ENCODE measurements at regions not wholly inside any gene's neighbourhood (a gene's known extent, or its start where the extent isn't known, plus 50 kb on each side); places are given as distances from the start of the nearest gene placed in this dataset.

DNA sequence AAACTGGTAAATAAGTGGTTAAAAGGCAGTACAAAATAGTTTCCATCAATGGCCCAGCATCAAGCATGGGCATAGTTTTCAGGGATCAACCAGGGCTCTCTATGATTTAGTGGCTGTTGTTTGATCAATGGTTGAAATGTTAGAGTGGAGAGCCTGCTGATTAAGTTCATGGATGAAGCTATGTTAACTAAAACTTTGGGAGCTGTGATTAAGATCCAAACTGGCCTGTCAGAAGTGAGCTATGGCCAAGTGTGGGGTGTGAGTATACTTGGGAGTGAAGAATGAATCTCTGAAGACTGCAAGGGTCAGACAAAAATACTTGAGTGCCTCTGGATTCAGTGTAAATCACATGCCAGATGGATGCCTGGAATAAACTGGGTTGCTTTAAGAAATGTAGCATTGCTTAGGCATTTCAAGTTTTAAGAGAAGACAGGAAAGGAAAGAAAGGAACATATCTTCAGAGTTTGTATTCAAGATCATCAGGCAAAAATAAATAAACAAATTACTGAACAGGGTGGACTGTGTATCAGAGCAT, 422.2 kb upstream of the ADAMTS9 start:
- DNase-seq, result no peak

DNA sequence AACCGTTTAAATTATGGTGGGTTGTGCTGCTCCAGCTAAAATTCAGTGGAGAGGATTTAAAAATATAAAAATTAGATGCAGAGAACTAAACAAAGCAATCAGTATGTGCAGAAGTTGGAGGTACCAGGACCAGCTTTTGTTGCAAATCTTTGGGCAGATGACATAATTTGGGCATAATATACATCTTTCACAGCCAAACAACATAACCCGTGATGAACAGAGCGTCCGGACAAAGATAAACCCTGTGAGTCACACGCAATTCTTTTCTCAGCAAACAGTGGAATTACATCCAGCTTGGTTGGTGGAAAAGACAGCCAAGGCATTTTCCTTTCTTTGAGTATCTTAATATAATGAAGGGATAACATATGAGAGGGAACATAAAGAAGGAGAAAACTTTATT, 419.4 kb upstream of the ADAMTS9 start:
- DNase-seq, result no peak

DNA sequence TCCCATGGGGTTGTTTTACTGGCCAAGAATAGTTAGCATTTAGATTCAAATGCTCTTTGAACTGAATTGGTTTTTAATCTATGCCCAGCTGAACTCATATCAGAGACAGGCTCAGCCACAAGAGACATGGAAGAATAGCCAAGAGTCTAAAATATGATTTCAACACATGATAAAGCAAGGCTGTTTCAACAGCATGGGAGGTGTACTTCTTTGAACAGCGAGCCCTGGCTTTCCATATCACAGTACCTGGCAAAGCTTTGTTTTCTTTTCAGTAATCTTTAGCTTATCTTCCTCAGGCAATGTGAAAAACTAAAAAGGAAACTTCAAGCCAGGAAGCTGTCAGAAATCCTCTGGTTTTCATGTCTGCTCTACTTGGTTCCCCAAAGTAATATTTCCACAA, 413.6 kb upstream of the ADAMTS9 start:
- DNase-seq, result no peak

DNA sequence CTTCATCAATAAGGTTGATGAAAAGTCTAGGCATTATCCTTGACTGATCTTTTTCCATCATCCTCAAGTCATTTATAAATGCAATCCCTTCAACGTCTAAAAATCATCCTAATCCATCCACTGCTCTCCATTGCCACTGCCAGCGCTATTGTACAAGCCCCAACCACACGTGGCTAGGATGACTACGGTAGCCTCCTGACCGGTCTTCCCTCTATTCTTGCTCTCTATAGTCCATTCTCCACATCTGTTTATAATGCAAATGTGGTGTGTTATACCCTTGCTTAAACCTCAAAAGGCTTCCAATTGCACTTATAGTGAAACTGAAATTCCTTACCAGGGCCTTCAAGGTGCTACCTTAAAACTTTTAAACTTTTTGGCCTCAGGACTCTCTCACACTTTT, 410.6 kb upstream of the ADAMTS9 start:
- no peak for DNase-seq

DNA sequence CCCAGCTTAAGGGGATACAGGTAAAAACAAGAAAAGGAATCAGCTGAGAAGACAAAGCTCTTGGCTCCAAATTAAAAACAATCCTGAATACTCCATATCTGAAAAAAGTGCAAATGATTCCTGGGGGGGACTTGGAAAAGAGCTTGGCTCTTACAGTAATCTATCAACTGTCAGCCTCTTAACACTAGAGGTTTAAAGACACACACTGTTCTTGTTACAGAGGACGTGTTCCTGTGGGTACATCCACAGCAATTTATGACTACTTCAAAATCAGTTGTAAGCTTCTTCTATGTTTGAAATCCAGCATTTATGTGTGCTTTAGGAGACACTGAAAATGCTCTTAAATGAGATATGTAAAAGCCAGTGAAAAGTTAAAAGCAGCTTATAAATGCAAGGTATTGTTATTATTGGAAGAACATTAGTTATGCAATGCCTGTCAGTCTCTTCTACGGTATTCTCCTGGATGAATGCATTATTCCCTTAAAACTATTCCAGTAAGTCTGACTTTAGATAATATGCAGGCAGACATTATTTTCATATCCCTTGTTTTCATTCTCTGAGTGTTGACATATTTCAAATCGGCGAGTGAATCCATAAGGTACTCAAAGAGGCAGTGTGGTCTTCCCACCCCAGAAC, 408.4 kb upstream of the ADAMTS9 start:
- no peak for DNase-seq

DNA sequence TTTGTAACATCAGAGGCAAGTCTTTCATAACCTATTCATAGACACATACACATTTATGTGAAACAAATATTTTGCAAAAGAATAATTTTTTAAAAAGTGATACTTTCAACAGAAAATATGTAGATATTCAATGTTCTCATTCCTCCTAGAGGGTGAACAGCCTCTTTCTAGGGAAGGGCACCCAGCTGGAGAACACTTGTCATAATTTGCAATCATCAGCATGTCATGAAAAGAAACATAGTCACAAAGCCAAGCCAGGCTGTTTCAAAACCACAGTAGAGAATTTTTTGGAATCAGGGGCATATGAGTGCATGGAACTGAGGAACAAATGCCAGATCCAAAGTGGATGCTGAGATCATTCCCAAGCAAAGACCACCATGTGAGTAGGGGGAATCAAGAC, 406.9 kb upstream of the ADAMTS9 start:
- DNase-seq, result no peak

DNA sequence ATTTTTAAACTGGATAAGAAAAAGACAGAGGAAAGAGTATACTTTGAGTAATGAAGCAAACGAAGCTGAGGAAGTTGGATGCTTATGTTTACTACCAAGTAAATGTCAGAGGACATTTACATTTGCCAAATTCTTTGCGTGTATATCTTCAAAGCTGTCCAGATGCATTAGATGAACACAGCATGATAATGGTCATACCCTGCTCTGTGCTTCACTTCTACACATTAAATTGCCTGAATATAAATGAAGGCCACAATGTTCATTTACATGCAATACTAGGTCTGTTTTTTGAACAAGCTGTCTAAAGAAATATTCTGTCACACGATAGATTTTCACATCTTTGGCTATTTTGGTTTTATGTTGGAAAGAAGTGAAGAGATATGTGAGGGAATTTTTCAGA, 405.8 kb upstream of the ADAMTS9 start:
- DNase-seq, result no peak

DNA sequence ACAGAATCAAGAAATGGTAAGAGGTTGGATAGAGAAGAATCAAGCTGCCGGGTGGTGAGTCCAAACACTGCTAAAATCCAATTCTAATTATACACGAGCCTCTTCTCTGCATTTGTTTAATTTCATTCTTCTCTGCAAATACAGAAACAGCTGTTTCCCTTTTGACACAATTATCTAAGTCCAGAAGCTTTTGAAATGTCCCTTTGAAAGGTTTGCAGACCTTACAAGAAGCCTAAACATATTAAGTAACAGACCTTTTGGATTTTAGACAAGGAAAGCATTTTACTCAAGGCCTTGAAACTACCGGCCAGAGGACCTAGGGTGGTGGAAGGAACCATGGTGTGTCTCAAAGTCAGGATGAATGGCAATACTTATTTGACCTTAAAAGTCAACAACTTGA, 403.8 kb upstream of the ADAMTS9 start:
- DNase-seq, result no peak

DNA sequence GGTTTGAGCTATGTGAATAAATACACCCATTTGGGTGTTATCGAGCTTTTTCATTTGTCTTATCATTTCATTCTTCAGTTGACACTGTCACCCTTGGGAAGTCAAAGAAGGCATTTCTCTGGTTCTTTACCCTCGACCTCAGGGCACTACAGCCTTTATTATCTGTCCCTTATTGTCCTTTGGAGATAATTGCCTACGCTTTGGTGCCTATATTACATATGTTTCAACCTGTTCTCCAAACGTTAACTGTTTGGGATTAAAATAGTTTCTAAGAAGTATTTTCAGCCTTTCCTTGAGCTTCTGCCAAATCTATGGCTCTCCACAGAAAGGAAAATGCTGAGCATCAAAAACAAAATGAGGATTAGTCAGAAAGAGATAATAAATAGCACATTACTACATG, 395.4 kb upstream of the ADAMTS9 start:
- DNase-seq, result no peak

DNA sequence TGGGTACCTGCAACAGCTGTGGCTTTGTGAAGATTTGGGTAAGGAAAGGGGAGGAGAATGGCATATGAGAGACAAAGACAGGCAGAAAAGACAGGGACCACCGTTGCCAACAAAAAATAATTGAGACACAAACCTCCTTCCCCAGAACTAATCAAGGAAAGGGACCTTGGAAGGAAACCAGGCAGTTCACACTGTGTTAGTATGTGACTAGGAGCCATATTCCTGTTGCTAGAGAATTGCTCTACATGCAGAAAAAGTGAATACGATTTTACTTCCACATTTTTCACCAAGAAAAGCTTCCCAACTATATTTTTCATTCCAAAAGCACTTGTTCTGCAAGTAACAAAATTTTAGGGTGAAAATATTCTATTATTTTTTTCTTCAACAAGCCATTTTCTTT, 393.7 kb upstream of the ADAMTS9 start:
- DNase-seq, result no peak

DNA sequence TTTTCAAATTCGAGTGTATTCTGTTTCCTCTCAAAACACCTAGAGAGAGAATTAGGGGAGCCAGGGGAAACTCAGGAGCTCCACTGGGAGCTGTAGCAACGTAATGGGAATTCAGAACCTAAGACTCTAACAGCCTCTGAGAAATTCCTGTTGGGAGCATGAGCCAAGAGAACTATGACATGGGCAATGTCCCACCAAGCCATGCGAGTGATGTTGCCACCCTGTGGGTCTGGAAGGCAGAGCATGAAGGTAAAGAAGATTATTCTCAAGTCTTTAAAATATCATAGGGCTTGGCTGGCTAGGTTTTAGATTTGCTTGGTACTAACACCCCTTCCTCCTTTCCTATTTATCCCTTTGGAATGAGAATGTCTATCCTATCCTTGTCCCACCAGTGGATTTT, 392.6 kb upstream of the ADAMTS9 start:
- no peak for DNase-seq

DNA sequence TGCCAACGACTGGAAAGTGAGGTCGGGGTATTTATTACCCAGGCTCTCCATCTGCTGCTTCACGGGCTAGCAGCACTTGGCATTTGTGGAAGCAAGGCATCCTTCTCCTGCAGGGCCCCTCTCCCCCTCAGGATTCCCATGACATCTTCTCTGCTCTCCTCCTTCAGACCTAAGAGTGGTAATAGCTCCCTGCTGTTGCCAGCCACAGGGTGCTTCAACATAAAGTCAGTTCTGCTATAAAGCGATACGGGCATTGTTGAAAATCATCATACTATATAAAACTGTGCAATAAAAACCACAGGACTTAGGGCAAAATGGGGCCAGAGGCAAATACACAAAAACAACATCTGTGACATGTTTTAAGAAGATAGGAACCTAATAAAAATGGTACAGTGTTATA, 391.8 kb upstream of the ADAMTS9 start:
- DNase-seq, result no peak

DNA sequence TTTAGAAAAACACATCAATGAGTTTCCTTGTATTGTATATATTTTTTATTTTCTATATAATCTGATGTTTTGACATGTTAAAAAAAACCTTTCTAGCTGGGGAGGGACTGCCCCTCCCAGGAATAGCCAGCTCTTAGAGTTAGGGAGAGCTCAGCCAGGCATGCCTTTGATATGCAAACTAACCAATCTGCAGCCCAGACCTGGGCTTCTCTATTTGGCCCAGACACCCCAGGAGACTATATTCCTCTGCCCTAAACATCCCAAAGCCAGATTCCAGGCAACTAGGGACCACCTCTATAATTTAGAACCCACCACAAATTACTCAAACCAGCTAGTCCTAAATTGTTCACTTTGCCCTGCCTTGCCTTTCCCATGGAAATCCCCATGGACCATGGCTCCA, 390.9 kb upstream of the ADAMTS9 start:
- DNase-seq, result no peak

DNA sequence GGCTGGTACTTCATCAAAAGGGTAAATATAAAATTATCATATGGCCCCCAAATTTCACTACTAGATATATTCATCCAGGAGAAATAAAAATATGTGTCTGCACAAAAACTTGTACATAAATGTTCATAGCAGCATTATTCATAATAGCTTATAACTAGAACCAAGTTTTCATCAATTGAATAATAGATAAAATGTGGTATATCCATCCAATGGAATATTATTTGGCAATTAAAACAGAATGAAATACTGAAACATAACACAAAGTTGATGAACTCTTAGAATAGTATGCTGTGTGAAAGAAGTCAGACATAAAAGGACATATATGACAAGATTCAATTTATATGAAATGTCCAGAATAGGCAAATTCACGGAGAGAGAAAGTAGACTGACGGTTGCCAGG, 389.3 kb upstream of the ADAMTS9 start:
- DNase-seq, result no peak

DNA sequence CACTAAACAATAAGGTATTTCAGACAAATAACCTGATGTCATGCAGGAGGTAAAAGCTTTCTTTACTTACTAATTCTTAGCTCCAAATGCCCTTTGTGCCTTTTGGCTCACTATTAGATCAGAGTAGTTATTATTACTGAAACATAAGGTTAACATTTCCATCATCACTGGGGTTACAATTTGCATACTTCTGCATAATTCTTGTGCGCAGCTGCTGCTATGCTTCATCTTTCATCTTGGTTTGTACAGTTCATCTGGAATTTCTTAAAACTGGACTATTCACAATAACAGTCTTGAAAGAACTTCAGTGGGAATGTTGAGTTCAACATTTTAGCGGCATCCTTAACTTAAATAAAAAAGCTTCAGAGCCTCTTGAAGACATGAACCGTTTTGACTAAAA, 383.2 kb upstream of the ADAMTS9 start:
- DNase-seq, result no peak

DNA sequence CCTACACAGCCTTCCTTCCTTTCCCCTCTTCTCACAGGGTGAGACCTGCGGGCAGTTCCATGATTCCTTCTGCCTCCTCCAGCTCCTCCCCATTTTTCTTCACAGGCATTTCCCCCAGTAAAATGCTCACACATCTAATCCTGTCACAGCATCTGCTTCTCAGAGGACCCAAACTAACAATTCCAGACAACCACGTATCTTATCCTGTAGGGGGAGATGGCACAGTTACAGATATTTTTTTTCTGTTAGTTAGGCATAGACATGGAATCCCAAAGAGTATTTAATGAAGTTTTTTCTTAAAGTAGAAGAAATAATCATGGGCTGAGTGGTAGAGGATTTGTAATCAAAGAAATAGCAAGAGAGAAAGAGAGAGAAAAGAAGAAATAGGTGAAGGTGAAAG, 373.1 kb upstream of the ADAMTS9 start:
- no peak for DNase-seq

DNA sequence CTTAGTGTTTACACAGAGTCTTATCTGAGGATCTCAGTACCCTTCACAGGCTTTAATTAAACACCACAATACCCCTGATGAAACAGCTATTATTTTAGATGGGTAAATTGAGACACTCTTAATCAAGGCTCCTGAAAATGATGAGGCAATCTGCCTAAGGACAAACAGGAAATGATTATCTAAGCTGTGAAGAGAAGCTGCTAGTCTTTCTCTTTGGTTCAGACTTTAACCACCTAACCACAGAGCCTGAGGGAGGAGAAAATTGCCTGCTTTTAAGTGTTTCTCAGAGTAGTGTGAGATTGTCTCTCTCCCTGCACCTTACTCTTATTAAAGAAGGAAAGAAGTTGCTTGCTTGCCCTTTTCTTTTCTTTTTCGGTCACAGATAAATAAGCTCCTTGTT, 364.3 kb upstream of the ADAMTS9 start:
- no peak for DNase-seq

DNA sequence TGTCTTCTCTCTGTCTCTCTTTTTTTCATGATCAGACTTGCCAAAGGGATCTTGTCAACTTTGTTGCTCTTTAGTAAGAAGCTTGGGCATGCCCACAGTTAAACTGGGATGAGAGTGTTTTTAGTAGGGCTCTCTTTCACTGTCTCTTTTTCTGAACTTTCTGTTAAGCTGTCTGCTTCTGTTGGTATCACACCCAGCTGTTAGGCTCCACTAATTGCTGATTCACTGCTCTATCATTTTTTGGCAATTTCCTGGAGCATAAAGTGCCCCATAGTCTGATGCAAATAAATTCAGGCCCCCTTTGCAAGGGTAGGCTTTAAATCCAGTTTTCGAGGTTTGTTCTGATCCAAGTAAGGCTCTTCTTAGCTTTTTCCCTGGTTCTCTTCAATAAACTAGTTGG, 360.4 kb upstream of the ADAMTS9 start:
- no peak for DNase-seq

DNA sequence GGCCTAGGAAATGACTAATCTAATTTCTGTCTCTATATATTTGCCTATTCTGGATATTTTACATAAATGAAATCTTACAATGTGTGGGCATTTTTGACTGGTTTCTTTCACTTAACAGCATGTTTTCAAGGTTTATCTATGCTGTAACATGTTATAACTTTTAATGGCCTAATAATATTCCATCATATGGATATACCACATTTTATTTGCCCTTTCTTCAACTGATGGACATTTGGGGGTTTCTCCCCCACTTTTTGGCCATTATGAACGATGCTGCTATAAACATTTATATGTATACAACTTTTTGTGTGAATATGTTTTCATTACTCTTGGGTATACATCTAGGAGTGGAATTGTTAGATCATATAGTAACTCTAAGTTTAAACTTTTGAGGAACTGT, 357.3 kb upstream of the ADAMTS9 start:
- DNase-seq, result no peak

DNA sequence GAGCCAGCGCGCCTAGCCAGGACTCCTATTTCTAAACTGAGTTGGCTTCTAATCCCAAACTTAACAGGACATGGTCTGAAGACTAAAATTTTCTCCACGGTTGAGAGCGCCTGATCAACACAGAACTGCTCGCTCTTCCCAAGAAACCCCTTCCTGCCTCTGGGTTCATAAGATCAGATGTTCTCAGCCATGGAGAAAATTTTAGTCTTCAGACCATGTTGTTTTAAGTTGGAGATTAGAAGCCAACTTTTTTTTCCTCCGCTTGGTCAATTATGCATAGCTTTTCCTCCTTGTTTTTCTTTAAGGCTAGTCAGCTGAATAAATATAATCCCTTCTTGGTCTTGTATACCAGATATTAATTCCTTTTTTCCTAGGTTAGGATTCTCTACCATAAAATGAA, 356.6 kb upstream of the ADAMTS9 start:
- DNase-seq, result no peak

DNA sequence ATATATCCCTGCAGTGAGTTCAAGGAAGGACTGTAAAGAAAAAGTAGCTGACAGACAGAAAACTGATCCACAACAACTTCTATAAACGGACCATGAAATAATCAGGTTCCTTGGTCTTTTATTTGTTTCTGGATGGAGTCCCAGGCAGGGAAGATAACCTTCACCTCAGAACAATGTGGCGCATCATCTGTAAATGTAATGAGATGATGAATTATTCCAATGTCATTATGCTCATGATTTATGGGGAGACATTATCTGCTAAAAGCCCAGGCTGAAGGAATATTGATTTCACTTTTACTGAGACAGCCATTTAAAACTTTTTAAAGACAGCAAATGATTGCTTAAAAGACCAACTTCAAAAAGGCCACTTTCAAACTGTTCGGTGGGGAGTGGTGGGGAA, 354.9 kb upstream of the ADAMTS9 start:
- DNase-seq, result no peak

DNA sequence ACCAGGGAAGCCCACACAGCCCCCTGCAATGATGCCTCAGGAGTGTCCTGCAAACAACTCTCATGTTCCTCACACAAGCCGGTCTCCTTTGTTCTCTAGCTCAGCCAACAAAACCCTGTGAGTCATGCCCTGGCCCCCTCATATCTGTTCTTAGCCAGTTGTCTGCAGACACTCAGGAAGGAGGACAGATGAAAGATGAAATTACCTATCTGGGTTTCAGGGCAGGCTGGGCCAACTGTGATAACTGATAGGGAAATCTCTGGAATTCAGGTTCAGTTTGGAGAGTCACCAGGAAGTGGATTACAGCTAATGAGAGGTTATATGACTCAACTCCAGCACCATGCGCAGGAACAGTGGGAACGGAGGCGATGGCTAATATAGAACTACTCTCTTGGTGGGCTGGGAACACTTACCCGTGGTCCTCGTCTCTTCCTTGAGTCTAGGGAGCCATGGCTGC, 352.0 kb upstream of the ADAMTS9 start:
- DNase-seq, result no peak

DNA sequence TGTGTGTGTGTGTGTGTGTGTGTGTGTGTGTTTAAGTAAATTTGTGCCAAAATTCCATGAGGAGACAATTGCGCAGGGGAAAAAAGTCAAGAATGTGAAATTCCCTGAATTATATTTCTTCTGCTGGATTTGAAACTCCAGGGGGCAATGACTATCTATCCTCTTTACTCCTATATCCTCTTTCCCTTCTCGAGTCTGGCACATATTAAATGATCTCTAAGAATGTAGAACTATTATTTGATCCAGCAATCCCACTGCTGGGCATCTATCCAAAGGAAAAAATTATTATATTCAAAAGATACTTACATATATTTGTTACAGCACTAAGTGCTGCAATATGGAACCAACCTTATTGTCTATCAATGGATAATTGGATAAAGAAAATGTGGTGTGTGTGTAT, 350.1 kb upstream of the ADAMTS9 start:
- no peak for DNase-seq

DNA sequence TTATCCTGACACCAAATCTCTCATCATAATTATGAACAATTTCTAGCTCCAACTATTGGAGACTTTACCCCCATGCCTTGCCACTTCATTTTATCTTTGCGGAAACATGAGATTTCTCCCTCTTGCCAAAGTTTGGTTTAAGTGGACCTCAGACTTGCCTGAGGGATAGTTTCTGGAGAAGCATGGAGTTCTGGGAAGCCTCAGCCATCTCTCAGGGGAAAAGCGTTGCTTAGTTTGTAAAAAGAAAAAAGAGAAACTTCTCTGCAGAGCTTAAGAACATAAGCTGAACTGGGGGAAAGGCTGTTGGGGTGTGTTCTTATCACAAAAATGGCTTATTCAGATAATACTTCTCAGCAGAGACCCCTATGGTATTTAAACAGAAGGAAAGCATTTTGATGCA, 347.4 kb upstream of the ADAMTS9 start:
- no peak for DNase-seq

DNA sequence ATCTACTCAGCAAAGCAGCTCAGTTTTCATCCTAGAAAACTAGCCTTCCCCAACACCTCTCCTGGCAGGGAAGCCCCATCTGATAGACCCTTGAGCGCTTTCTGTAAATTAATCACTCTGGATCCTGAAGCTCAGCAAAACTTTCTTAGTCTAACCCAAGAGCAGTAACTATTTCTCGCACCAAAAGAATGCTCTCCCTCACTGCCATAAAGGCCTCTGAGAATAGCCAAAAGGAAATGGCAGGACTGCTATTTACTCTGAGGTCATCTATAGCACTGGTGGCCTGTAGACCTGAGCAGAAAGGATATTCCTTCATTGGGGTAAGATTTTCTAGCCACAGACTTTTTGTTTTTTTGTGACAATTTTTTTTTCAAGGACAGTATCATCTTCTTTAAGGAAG, 345.8 kb upstream of the ADAMTS9 start:
- DNase-seq, result no peak

Data from NCI-H2081 treated with DMSO at 0.1 percent for 48 hours (cell line).